CD14-positive monocyte (primary cell): ENCODE measurements at regions not wholly inside any gene's neighbourhood (a gene's known extent, or its start where the extent isn't known, plus 50 kb on each side); places are given as distances from the start of the nearest gene placed in this dataset.

Experiments used
- DNase-seq, 3 donors: peaks; one replicate each; pipeline ENCODE4 v3.0.0-alpha.2; 2011 to 2022
- H2AFZ ChIP-seq: 2 replicates; pipeline ENCODE4 v1.6.0; 2012; ENCODE audit warnings: mild to moderate bottlenecking, low read depth, low read length, inconsistent platforms; ENCODE audit not compliant: insufficient read depth, poor library complexity, severe bottlenecking
- H3K27ac ChIP-seq, 2 donors: 1 replicate in 1 of 2; 2 replicates in 1 of 2; pipeline ENCODE4 v1.5.1; 2012 to 2013; ENCODE audit warnings: low read length in 2 of 2, control low read depth in 1 of 2, inconsistent platforms in 1 of 2, low read depth in 1 of 2, mild to moderate bottlenecking in 1 of 2
- H3K27me3 ChIP-seq, 2 donors: one replicate each; pipeline versions ENCODE4 v1.6.0 to v1.6.1; 2011 to 2013; ENCODE audit warnings: low read length in 2 of 2; ENCODE audit not compliant: control insufficient read depth in 2 of 2, insufficient read depth in 2 of 2
- H3K36me3 ChIP-seq, 2 donors: replicated peaks in 1 of 2; 1 replicate in 1 of 2; 2 replicates in 1 of 2; pipeline versions ENCODE4 v1.5.1 to v1.6.1; 2012 to 2013; ENCODE audit warnings: low read length in 2 of 2, control low read depth in 1 of 2, inconsistent platforms in 1 of 2, mild to moderate bottlenecking in 1 of 2; ENCODE audit not compliant: insufficient read depth in 2 of 2, control insufficient read depth in 1 of 2
- H3K4me1 ChIP-seq, 2 donors: 1 replicate in 1 of 2; 2 replicates in 1 of 2; pipeline versions ENCODE4 v1.5.1 to v1.6.1; 2012 to 2013; ENCODE audit warnings: low read length in 2 of 2, control low read depth in 1 of 2, inconsistent platforms in 1 of 2, mild to moderate bottlenecking in 1 of 2, moderate library complexity in 1 of 2; ENCODE audit not compliant: insufficient read depth in 2 of 2, control insufficient read depth in 1 of 2
- H3K4me2 ChIP-seq: replicated peaks from 2 replicates; pipeline ENCODE3; 2012; ENCODE audit warnings: low read length, moderate library complexity, mild to moderate bottlenecking; ENCODE audit not compliant: poor library complexity, severe bottlenecking; ENCODE audit errors: extremely low read depth
- H3K4me3 ChIP-seq, 3 experiments: fragments of 200-600 bp in 1 of 3; sonication (generic) in 1 of 3; replicated peaks in 1 of 3; 1 replicate in 2 of 3; 2 replicates in 1 of 3; pipeline ENCODE4 v1.5.1; 2011 to 2013; ENCODE audit warnings: low read length in 3 of 3, mild to moderate bottlenecking in 3 of 3, control low read depth in 2 of 3, low read depth in 2 of 3, inconsistent platforms in 1 of 3, moderate library complexity in 1 of 3
- H3K79me2 ChIP-seq: 2 replicates; pipeline ENCODE4 v1.6.0; 2012; ENCODE audit warnings: mild to moderate bottlenecking, control low read depth, inconsistent platforms, low read length, moderate library complexity; ENCODE audit not compliant: insufficient read depth
- H3K9ac ChIP-seq: 2 replicates; pipeline ENCODE4 v1.6.0; 2017; ENCODE audit warnings: low read length, mild to moderate bottlenecking; ENCODE audit not compliant: insufficient read depth, poor library complexity, severe bottlenecking
- H3K9me3 ChIP-seq, 2 donors: replicated peaks in 1 of 2; 1 replicate in 1 of 2; 2 replicates in 1 of 2; pipeline versions ENCODE4 v1.5.1 to v1.6.1; 2012 to 2013; ENCODE audit warnings: low read length in 2 of 2, control low read depth in 1 of 2; ENCODE audit not compliant: control insufficient read depth in 1 of 2, insufficient read depth in 1 of 2
- H4K20me1 ChIP-seq: 2 replicates; pipeline ENCODE4 v1.6.0; 2012; ENCODE audit warnings: mild to moderate bottlenecking, low read length, control low read depth, moderate library complexity; ENCODE audit not compliant: insufficient read depth
- H3K27ac Mint-ChIP-seq, 7 donors: one replicate each; pipeline ENCODE4 v1.8.0; 2020; ENCODE audit warnings: mild to moderate bottlenecking in 7 of 7, mixed read lengths in 7 of 7, moderate library complexity in 6 of 7, inconsistent platforms in 2 of 7
- H3K27me3 Mint-ChIP-seq, 3 donors: one replicate each; pipeline ENCODE4 v1.8.0; 2021 to 2022; ENCODE audit warnings: low read depth in 3 of 3, mild to moderate bottlenecking in 3 of 3, mixed read lengths in 3 of 3, moderate library complexity in 3 of 3, inconsistent platforms in 1 of 3
- H3K36me3 Mint-ChIP-seq, 2 donors: one replicate each; pipeline ENCODE4 v1.8.0; 2020; ENCODE audit warnings: mixed read lengths in 2 of 2, inconsistent platforms in 1 of 2, mild to moderate bottlenecking in 1 of 2
- H3K4me1 Mint-ChIP-seq: one replicate; pipeline ENCODE4 v1.8.0; 2020; ENCODE audit warnings: mild to moderate bottlenecking, mixed read lengths
- H3K4me3 Mint-ChIP-seq, 2 donors: one replicate each; pipeline ENCODE4 v1.8.0; 2020; ENCODE audit warnings: mild to moderate bottlenecking in 2 of 2, mixed read lengths in 2 of 2, moderate library complexity in 1 of 2
- H3K9me3 Mint-ChIP-seq, 7 donors: one replicate each; pipeline ENCODE4 v1.8.0; 2020 to 2022; ENCODE audit warnings: mixed read lengths in 7 of 7, mild to moderate bottlenecking in 6 of 7, moderate library complexity in 6 of 7, inconsistent platforms in 2 of 7
- CTCF ChIP-seq: fragments of 200-600 bp; IDR thresholded peaks from one replicate; pipeline ENCODE4 v1.8.0; 2022; ENCODE audit warnings: antibody characterized with exemption, mild to moderate bottlenecking
- WGBS: methylation state at CpG from one replicate; pipeline ENCODE4 v1.1.5; 2013; ENCODE audit warnings: missing lambda C conversion rate; ENCODE audit not compliant: insufficient coverage; 5-methylcytosine and 5-hydroxymethylcytosine counted together
- intact Hi-C, 2 donors: fragments of 100-400 bp; cut with micrococcal nuclease; formaldehyde crosslinking; loops; one replicate each; pipeline versions ENCODE4 v1.15.0 to v1.15.1; 2023

- Histone ChIP-seq H3K27me3 (peaks cover 0 to 11% of the 10 kb centered on the region in 2 donors), H3K4me2 (peak overlapping the region; percentile 51), H3K9me3 (no peaks in the 10 kb centered on the region), H3K9ac (no peak overlapping the region), H3K36me3 (no peaks in the 10 kb centered on the region), H2AFZ (peak overlapping the region; percentile 67), H4K20me1 (no peaks in the 10 kb centered on the region), H3K4me3 (peak overlapping the region in 1 of 3 experiments; percentile 45), H3K27ac (no peak overlapping the region), H3K79me2 (no peaks in the 10 kb centered on the region), H3K4me1 (peaks cover 8% of the 10 kb centered on the region in 2 donors)
- Mint-ChIP-seq H3K9me3 (peaks cover 0 to 13% (median 10%) of the 10 kb centered on the region in 7 donors), H3K36me3 (no peaks in the 10 kb centered on the region), H3K4me3 (peak overlapping the region; percentile 50 to 51), H3K27me3 (peaks cover 6 to 26% (median 14%) of the 10 kb centered on the region in 3 donors), H3K27ac (peak overlapping the region in 1 of 7 donors; percentile 41), H3K4me1 (peaks cover 14% of the 10 kb centered on the region)
- peak; percentile 10 to 23 (median 21) for DNase-seq
- intact Hi-C loops, result loop anchor here in 1 of 2 donors (10.0 kb wide), 1 partner anchor 113 kb away; no protein-coding TSS in a partner anchor
- WGBS, result 12% methylated on average over 36 of the region's 38 CpGs
- TF ChIP-seq CTCF, result peak; percentile 66
These were observed 70.7 kb upstream of the ABHD2 start for GRCh38 chr15:89017370-89018066.

- WGBS, result 98% methylated on average over 4 of the region's 7 CpGs
- Histone ChIP-seq H3K4me2 (no peak overlapping the region), H3K36me3 (no peaks in the 10 kb centered on the region), H3K79me2 (no peaks in the 10 kb centered on the region), H3K4me3 (no peak overlapping the region), H3K27me3 (peaks cover 0 to 11% of the 10 kb centered on the region in 2 donors), H3K9ac (no peak overlapping the region), H4K20me1 (no peaks in the 10 kb centered on the region), H3K9me3 (no peaks in the 10 kb centered on the region), H3K4me1 (peaks cover 8% of the 10 kb centered on the region in 2 donors), H2AFZ (no peak overlapping the region), H3K27ac (no peak overlapping the region)
- no peaks in the 10 kb centered on the region for H3K36me3 Mint-ChIP-seq
- intact Hi-C loops, result loop anchor here in 1 of 2 donors (10.0 kb wide), 1 partner anchor 113 kb away; no protein-coding TSS in a partner anchor
- DNase-seq, result no peak
- no peak overlapping the region for H3K27ac Mint-ChIP-seq
- peaks cover 0 to 10% (median 5%) of the 10 kb centered on the region in 7 donors for H3K9me3 Mint-ChIP-seq
- peaks cover 6 to 28% (median 14%) of the 10 kb centered on the region in 3 donors for H3K27me3 Mint-ChIP-seq
- H3K4me1 Mint-ChIP-seq, result peaks cover 14% of the 10 kb centered on the region
- H3K4me3 Mint-ChIP-seq, result no peak overlapping the region
- no peak for TF ChIP-seq CTCF
These were observed 70.0 kb upstream of the ABHD2 start for GRCh38 chr15:89018207-89018606.
